ENCODE measurements at regions not wholly inside any gene's neighbourhood (a gene's known extent, or its start where the extent isn't known, plus 50 kb on each side); places are given as distances from the start of the nearest gene placed in this dataset.

- Histone ChIP-seq H3K4me3 (replicated peaks; ENCODE audit: insufficient read depth, low read length) (no peak overlapping the region), H3K27me3 (ENCODE audit: insufficient read depth, poor library complexity, severe bottlenecking) (no peaks in the 10 kb centered on the region), H3K27ac (replicated peaks) (no peak overlapping the region)
- no peak for DNase-seq (ENCODE audit: low read depth in 1 of 2, low spot score in 1 of 2)
- TF ChIP-seq GABPA (IDR thresholded peaks at IDR 0.05; ENCODE audit: low read depth) (no peak), POLR2AphosphoS5 (IDR thresholded peaks at IDR 0.05; ENCODE audit: low read depth) (no peak), REST (IDR thresholded peaks at IDR 0.05; ENCODE audit: insufficient replicate concordance, low read depth) (no peak)
Observed at GRCh38 chr5:21603796-21604195, 1249.3 kb downstream of the CDH12 start.

- no peaks in the 10 kb centered on the region for H3K27me3 ChIP-seq (ENCODE audit: insufficient read depth, poor library complexity, severe bottlenecking)
- no peak overlapping the region for H3K27ac ChIP-seq (replicated peaks)
- TF ChIP-seq GABPA (IDR thresholded peaks at IDR 0.05; ENCODE audit: low read depth), result no peak
- TF ChIP-seq SPI1 (IDR thresholded peaks at IDR 0.05; ENCODE audit: borderline replicate concordance, low read depth), result no peak
- TF ChIP-seq POLR2AphosphoS5 (IDR thresholded peaks at IDR 0.05; ENCODE audit: low read depth), result no peak
- no peak for TF ChIP-seq REST (IDR thresholded peaks at IDR 0.05; ENCODE audit: insufficient replicate concordance, low read depth)
- no peak for TF ChIP-seq CTCF (IDR thresholded peaks at IDR 0.05; ENCODE audit: insufficient read depth, low read length)
- no peak for DNase-seq (ENCODE audit: low read depth in 1 of 2, low spot score in 1 of 2)
- H3K4me3 ChIP-seq (replicated peaks; ENCODE audit: insufficient read depth, low read length), result no peak overlapping the region
Observed at GRCh38 chr5:21594566-21594965, 1258.6 kb downstream of the CDH12 start.

- TF ChIP-seq REST (IDR thresholded peaks at IDR 0.05; ENCODE audit: insufficient replicate concordance, low read depth) (no peak), CTCF (IDR thresholded peaks at IDR 0.05; ENCODE audit: insufficient read depth, low read length) (no peak), SPI1 (IDR thresholded peaks at IDR 0.05; ENCODE audit: borderline replicate concordance, low read depth) (no peak), GABPA (IDR thresholded peaks at IDR 0.05; ENCODE audit: low read depth) (no peak), POLR2AphosphoS5 (IDR thresholded peaks at IDR 0.05; ENCODE audit: low read depth) (no peak)
- no peak overlapping the region for H3K4me3 ChIP-seq (replicated peaks; ENCODE audit: insufficient read depth, low read length)
- no peaks in the 10 kb centered on the region for H3K27me3 ChIP-seq (ENCODE audit: insufficient read depth, poor library complexity, severe bottlenecking)
- no peak for DNase-seq (ENCODE audit: low read depth in 1 of 2, low spot score in 1 of 2)
- no peak overlapping the region for H3K27ac ChIP-seq (replicated peaks)
Observed at GRCh38 chr5:21593261-21593660, 1259.9 kb downstream of the CDH12 start.

- Histone ChIP-seq H3K4me3 (replicated peaks; ENCODE audit: insufficient read depth, low read length) (no peak overlapping the region), H3K27me3 (ENCODE audit: insufficient read depth, poor library complexity, severe bottlenecking) (no peaks in the 10 kb centered on the region), H3K27ac (replicated peaks) (no peak overlapping the region)
- no peak for TF ChIP-seq CTCF (IDR thresholded peaks at IDR 0.05; ENCODE audit: insufficient read depth, low read length)
- TF ChIP-seq POLR2AphosphoS5 (IDR thresholded peaks at IDR 0.05; ENCODE audit: low read depth), result no peak
- TF ChIP-seq REST (IDR thresholded peaks at IDR 0.05; ENCODE audit: insufficient replicate concordance, low read depth), result no peak
- no peak for TF ChIP-seq GABPA (IDR thresholded peaks at IDR 0.05; ENCODE audit: low read depth)
- TF ChIP-seq SPI1 (IDR thresholded peaks at IDR 0.05; ENCODE audit: borderline replicate concordance, low read depth), result no peak
- no peak for DNase-seq (ENCODE audit: low read depth in 1 of 2, low spot score in 1 of 2)
Observed at GRCh38 chr5:21581508-21581907, 1271.6 kb downstream of the CDH12 start.
